GM21381 (cell line): ENCODE measurements at regions not wholly inside any gene's neighbourhood (a gene's known extent, or its start where the extent isn't known, plus 50 kb on each side); places are given as distances from the start of the nearest gene placed in this dataset.

Source experiments
- ATAC-seq: cut with Tn5 transposase; IDR thresholded peaks from one replicate; pipeline ENCODE4 v1.9.1; 2021; ENCODE audit warnings: mild to moderate bottlenecking, moderate library complexity; ENCODE audit not compliant: unreplicated experiment

DNA sequence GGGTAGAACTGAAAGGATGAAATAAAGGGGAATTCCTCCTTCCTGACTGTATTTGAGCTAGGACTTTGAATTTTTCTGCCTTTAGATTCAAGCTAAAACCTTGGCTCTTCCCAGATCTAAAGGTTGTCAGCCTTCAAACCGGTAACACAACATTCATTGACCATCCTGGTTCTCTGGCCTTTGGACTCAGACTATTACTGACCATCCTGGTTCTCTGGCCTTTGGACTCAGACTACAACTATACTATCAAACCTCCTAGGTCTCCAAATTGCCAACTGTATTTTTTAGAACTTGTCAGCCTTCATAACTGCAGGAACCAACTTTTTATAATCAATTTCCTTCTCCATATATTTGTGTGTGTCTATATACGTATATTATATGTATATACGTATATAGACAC is 140.6 kb upstream of the RBMY1B start:
- ATAC-seq, result no peak

GRCh38 chrY:21394116-21394515 is 117.0 kb upstream of the RBMY1B start:
- ATAC-seq, result peak; percentile 61

DNA sequence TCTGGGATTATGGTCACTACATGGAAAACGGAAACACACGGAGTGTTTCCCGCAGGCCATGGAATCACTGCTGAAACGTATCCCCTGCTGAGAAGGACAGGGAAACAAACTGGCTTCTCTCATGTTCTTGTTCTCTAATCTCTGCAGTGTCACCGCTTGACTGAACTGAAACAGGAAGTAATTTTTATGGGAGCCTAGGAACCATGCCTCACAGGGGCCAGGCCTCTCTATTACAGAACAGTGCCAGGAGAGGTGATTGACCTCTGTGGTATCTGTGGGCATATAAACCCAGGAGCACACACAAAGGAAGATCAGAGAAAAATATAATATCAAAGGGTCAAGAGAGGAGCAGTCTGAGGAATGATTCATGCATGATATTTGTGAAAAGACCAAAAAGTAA is 88.9 kb upstream of the RBMY1B start:
- no peak for ATAC-seq

GRCh38 chrY:21440536-21440935 is 70.6 kb upstream of the RBMY1B start:
- no peak for ATAC-seq

GRCh38 chrY:21453644-21454043 is 57.5 kb upstream of the RBMY1B start:
- no peak for ATAC-seq

GRCh38 chrY:21454133-21454532 is 57.0 kb upstream of the RBMY1B start:
- ATAC-seq, result no peak

- ATAC-seq, result no peak
These were observed 51.5 kb upstream of the RBMY1B start for GRCh38 chrY:21459648-21460047.
